Stimulated activated CD8-positive, alpha-beta memory T cell treated with anti-CD3 and anti-CD28 coated beads, Interleukin-15, amount 100 ng/mL, for 48 hours (primary cell): ENCODE measurements at regions not wholly inside any gene's neighbourhood (a gene's known extent, or its start where the extent isn't known, plus 50 kb on each side); places are given as distances from the start of the nearest gene placed in this dataset.
"Not testable (repeated sequence)": the region's sequence is repeated elsewhere in the genome, so short reads cannot be mapped to it uniquely, and the experiment has no call there.

Experiments used
- DNase-seq, 2 donors: peaks; one replicate each; pipeline ENCODE4 v3.0.0-alpha.2; 2020; ENCODE audit warnings: low read depth in 2 of 2

DNA sequence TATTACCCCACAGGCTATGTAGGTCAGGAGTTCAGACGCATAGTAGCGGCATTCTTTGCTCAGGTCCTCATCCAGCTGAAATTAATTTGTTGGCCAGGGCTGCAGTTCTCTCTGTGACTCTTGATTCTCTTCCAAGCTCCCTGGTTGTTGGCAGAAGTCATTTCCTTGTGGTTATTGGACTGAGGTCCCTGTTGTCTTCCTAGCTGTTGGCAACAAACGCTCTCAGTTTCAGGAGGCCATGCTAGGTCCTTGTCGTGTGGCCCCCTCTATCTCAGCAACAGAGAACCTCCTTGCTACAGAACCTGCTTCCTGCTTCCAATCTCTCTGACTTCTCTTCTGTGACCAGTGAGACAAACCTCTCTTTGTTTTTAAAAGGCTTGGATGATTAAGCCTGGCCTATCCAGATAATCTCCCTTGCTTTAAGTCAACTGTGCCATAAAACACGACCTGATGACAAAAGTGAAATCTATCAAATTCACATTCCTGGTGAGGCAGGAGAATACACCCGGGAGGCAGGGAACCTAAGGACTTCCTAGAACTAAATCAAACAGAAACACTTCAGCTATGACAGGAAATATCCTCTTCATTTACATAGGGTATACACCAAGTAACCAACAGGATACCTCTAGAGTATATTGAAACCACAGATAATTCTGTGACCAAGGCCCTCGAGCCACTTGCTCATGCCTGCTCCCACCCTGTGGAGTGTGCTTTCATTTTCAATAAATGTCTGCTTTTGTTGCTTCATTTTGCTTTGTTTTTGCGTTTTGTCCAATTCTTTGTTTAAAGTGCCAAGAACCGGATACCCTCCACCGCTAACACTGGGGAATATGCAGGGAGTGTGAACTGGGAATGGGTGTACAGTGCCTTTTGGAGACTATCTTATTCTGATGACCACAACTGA lies 196.0 kb downstream of the BTBD3 start:
- no peak for DNase-seq

DNA sequence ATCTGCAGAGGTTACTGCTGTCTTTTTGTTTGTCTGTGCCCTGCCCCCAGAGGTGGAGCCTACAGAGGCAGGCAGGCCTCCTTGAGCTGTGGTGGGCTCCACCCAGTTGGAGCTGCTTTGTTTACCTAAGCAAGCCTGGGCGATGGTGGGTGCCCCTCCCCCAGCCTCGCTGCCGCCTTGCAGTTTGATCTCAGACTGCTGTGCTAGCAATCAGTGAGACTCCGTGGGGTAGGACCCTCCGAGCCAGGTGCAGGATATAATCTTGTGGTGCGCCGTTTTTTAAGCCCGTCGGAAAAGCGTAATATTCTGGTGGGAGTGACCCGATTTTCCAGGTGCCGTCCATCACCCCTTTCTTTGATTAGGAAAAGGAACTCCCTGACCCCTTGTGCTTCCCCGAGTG lies 211.4 kb downstream of the BTBD3 start:
- not testable (repeated sequence) for DNase-seq

DNA sequence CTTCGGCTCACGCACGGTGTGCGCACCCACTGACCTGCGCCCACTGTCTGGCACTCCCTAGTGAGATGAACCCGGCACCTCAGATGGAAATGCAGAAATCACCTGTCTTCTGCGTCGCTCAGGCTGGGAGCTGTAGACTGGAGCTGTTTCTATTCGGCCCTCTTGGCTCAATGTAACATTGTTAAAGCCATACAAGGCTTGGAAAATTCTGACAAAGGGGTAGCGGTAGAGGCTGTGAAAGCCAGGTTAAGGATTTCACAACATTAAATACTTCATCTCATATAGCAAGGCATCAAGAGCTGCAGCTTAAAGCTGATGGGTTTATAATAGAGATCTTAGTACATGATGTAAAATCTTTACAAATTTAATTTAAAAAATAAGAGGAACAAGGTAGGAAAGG lies 211.8 kb downstream of the BTBD3 start:
- DNase-seq = not testable (repeated sequence)

DNA sequence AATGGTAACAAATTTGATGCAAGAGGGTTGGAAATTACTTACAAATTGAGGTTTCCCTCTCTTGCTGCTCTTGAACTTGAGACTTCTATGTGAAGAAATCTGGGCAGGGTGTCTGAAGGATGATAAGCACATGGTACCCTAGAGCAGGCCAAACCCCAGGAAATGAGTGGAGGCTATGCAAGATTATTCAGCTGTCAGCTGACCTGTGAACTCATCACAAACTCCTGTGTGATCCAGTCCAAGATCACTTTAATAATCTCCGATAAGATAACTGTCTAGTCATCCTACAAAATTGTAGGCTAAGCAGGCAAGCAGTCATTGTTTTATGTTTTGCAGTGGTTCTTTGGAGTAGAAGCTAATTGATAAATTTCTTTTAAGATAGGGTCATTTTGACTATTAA lies 213.1 kb downstream of the BTBD3 start:
- no peak for DNase-seq

- DNase-seq = no peak
Measured at GRCh38 chr20:12133553-12133952, 215.9 kb downstream of the BTBD3 start.

GRCh38 chr20:12145951-12146350 lies 228.3 kb downstream of the BTBD3 start:
- DNase-seq = not testable (repeated sequence)

- DNase-seq = no peak
Measured at GRCh38 chr20:12152996-12153395, 235.3 kb downstream of the BTBD3 start.

- DNase-seq = no peak
Measured at GRCh38 chr20:12153628-12154027, 235.9 kb downstream of the BTBD3 start.

- no peak for DNase-seq
Measured at GRCh38 chr20:12156252-12156651, 238.6 kb downstream of the BTBD3 start.

DNA sequence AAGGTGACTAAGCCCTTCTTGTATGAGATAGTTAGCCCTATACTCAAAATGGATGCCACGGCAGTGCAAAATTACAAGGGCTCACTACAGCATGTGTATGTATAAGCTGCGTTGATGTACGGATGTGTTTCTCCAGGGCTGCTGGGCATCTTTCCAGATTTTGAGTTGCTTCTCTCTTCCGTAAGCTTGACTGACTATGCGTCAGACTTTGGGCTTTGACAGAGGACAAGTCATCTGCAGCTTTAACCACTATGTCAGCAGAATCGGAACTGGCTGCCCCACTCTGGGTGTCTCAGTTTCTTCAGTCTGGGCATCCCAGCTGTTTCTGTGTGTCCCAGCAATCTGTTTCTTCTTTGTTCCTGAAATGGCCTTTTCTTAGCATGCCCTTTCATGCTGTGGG lies 241.6 kb downstream of the BTBD3 start:
- no peak for DNase-seq

- DNase-seq = no peak
Measured at GRCh38 chr20:12161734-12162133, 244.0 kb downstream of the BTBD3 start.

- DNase-seq = no peak
Measured at GRCh38 chr20:12166053-12166717, 248.5 kb downstream of the BTBD3 start.

DNA sequence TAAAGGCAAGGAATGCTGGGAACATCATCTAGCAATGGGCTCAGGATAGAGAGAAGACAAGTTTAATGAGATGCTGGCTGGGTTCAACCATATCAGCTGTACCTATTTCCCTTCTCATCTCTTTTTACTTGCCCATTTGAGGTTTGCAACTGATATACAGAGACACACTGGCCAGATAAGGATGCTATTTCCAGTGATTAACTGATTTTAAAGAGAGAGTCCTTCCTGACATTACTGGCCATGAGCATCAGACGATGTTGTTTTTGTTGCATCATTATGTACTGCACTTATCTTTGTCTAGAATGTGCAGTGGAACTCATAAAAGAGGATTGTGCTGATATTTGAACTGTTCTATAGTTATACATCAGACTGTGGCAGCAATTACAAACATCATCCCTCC lies 252.7 kb downstream of the BTBD3 start:
- DNase-seq = no peak

- DNase-seq = no peak
Measured at GRCh38 chr20:12171923-12172524, 254.3 kb downstream of the BTBD3 start.

DNA sequence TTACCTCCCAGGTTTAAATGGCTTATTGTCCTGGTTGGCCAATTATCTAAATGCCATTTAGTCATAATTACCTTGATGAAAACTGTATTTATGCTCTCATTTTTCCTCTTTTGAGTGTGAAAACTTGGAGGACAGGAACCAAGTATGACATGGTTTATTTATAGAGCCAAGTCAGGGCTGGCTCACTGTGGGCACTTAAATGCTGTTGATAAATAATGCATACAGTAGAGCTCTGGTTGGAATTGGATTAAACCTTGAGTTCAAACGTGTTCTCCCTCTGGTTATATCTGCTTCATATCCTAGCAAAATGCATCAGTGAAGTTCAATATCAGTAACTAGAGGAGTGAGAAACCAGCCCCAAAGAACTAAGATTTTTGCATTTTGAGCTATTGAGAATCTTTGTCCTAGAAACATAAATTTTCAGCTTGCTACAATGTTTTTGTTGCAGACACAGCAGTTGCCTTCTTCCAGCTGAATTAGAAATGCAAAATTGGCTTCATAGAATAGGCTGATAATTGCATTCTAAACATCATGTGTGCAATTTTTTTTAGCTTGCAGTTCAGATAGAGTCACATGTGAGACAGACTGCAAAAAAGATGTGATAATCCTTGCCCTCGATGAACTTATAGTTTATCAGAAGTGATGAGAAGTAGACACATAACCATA lies 255.8 kb downstream of the BTBD3 start:
- DNase-seq = no peak

DNA sequence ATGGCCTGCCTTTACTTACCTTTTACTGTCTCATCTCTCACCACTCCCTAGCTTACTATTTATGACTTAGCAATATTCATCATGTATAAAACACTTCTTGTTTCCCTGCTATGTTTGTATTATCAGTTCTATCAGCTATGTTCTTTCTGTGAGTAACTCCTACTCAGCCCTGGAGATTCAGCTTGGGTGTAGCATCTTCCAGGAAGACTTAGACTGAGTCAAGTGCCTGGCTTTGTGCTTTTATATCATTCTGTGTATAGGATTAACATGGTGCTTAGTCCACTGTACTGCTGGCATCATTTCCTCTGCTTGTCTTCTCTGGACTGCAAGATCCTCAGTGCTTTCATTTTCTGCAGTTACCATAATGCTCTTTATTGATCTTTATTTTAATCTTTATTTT lies 257.8 kb downstream of the BTBD3 start:
- no peak for DNase-seq

- no peak for DNase-seq
Measured at GRCh38 chr20:12177657-12178293, 260.1 kb downstream of the BTBD3 start.

GRCh38 chr20:12179692-12180091 lies 262.0 kb downstream of the BTBD3 start:
- DNase-seq = no peak

DNA sequence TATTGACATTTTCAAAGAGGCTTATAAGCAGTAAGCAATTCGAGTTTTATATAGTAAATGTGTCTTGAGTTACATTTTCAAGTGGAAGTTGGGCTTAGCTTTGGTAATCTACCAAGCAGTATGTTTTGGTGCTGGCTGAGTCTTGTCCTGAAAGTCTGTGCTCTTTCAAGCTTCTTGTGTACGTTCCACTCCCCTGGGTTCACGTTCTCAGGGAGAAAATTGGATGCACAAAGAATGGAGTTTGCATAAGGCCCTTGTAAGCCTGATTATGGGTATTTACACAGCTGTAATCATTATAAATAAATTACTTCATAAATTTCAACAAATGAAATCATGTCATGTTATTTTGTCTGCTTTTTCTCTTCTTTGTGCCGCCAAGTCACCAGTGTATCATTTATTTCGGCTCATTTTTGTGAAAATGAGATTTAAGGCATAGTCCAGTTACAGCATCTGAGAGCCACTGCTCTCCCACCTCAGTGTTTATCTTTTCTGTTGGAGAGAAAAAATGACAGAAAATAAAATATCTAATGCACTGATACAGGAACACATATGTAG lies 262.5 kb downstream of the BTBD3 start:
- DNase-seq = no peak

- no peak for DNase-seq
Measured at GRCh38 chr20:12198281-12198680, 280.6 kb downstream of the BTBD3 start.

GRCh38 chr20:12199703-12200102 lies 282.0 kb downstream of the BTBD3 start:
- no peak for DNase-seq
